Neural progenitor cell (in vitro differentiated cells): ENCODE measurements at regions not wholly inside any gene's neighbourhood (a gene's known extent, or its start where the extent isn't known, plus 50 kb on each side); places are given as distances from the start of the nearest gene placed in this dataset.

Source experiments
- CTCF ChIP-seq: fragments of 200-600 bp; sonication (generic); IDR thresholded peaks from 2 replicates; pipeline ENCODE4 v1.5.1; 2017; ENCODE audit warnings: antibody characterized with exemption, mild to moderate bottlenecking
- EZH2 ChIP-seq: fragments of 200-600 bp; sonication (generic); IDR thresholded peaks from 2 replicates; pipeline ENCODE4 v1.6.1; 2017; ENCODE audit warnings: antibody characterized with exemption, mild to moderate bottlenecking, moderate library complexity
- EZH2phosphoT487 ChIP-seq: fragments of 200-600 bp; sonication (generic); IDR thresholded peaks from 2 replicates; pipeline ENCODE4 v1.6.1; 2017; ENCODE audit warnings: antibody characterized with exemption

DNA sequence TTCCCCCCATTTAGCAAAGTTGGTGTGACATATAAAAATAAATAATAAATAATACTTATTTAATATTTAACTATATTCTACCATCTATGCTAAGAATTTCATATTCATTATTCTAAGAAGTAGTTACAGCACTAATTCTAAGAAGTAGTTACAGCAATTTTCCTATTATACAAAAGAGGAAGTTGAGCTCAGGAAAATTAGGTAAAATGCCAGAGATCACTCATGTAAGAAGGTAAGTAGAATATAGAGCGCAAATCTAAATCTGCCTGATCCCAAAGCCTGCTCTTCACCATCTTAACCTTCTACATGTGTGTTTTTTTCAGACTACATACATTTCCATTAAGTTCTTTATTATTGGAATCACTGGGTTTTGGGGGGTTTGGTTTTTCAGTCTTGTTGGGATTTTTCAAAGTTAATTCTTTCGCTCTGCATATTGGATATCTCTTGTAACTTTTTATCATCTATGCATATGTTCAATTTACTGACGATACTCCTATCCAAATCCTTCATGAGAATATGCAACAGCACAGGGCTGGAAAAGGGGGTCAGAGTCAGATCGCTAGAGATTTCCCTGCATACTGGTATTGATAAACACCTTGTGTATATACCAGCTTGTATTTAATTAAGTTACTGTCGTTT, 852.1 kb downstream of the MAT2B start:
- TF ChIP-seq EZH2 (no peak), CTCF (no peak), EZH2phosphoT487 (no peak)
